ENCODE measurements at regions not wholly inside any gene's neighbourhood (a gene's known extent, or its start where the extent isn't known, plus 50 kb on each side); places are given as distances from the start of the nearest gene placed in this dataset.
"Not testable (repeated sequence)": the region's sequence is repeated elsewhere in the genome, so short reads cannot be mapped to it uniquely, and the experiment has no call there.

DNA sequence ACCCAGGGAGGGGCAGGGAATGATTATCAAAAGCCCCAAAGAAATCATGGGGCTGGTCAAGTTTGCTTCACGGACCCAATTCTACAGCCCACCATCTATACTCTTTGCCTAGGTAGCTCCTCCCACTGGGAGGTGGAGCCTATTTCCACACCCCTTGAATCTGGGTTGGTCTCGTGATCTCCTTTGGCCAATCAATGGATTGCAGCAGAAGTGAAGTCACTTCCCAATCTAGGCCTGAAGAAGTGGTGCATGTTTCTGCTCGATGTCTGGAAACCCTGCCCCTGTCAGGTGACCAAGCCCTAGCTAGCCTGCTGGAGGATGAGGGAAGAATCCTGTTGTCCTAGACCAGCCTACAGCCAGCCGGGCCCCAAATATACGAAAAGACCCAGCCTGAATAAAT is 86.3 kb upstream of the ADGRE5 start:
- TF ChIP-seq, protein P1, sequence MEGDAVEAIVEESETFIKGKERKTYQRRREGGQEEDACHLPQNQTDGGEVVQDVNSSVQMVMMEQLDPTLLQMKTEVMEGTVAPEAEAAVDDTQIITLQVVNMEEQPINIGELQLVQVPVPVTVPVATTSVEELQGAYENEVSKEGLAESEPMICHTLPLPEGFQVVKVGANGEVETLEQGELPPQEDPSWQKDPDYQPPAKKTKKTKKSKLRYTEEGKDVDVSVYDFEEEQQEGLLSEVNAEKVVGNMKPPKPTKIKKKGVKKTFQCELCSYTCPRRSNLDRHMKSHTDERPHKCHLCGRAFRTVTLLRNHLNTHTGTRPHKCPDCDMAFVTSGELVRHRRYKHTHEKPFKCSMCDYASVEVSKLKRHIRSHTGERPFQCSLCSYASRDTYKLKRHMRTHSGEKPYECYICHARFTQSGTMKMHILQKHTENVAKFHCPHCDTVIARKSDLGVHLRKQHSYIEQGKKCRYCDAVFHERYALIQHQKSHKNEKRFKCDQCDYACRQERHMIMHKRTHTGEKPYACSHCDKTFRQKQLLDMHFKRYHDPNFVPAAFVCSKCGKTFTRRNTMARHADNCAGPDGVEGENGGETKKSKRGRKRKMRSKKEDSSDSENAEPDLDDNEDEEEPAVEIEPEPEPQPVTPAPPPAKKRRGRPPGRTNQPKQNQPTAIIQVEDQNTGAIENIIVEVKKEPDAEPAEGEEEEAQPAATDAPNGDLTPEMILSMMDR (IDR thresholded peaks at IDR 0.05): not testable (repeated sequence)
- not testable (repeated sequence) for TF ChIP-seq POLR2A (IDR thresholded peaks at IDR 0.05)
